ENCODE measurements at regions not wholly inside any gene's neighbourhood (a gene's known extent, or its start where the extent isn't known, plus 50 kb on each side); places are given as distances from the start of the nearest gene placed in this dataset.
"Not testable (repeated sequence)": the region's sequence is repeated elsewhere in the genome, so short reads cannot be mapped to it uniquely, and the experiment has no call there.

DNA sequence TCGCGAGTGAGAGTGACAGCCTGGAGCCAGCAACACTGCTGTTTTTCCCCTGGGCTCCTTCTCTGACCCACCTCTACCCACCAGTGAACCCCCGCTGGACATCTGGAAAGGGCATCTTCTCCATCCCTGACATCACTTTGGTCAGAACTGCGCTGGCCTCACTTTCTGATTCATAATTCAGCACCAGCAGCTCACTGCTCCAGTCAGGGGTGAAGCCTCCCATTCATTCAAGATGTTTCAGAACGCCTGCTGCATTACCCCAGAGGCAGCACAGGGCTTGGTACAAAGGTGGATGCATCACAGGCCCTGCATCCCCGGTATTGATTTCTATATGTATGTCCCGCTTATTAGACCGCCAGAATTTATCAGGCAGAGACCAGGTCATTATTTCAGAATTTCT lies 182.8 kb upstream of the TSHZ3 start:
- no peak for DNase-seq

DNA sequence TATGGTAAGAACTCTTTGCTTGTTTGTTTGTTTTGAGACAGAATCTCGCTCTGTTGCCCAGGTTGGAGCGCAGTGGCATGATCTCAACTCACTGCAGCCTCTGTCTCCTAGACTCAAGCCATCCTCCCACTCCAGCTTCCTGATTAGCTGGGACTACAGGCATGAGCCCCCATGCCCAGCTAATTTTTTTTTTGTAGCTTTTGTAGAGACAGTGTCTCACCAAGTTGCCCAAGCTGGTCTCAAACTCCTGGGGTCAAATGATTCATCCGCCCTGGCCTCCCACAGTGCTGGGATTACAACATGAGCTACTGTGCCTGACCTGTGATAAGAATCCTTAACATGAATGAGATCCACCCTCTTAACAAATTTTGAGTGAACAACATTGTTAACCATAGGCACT lies 183.9 kb upstream of the TSHZ3 start:
- no peak for DNase-seq

DNA sequence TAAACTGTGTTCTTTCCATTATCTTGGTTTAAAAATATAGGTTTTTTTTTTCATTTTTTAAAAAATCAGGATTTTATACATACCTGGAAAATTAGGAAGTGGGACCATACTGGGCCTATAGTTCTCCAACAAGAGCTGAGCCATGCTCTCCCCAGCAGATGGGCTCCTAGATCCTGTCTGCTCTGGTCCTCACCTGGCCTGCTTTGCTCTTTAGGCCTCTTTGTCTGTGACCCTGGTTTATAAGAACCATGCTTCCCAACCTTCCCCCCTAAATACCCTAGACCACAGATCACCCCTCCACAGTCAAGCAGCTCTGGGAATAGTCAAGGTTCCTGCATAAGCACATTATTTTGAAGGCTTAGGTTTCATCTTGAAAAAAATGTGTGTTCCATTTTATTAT lies 185.0 kb upstream of the TSHZ3 start:
- no peak for DNase-seq

DNA sequence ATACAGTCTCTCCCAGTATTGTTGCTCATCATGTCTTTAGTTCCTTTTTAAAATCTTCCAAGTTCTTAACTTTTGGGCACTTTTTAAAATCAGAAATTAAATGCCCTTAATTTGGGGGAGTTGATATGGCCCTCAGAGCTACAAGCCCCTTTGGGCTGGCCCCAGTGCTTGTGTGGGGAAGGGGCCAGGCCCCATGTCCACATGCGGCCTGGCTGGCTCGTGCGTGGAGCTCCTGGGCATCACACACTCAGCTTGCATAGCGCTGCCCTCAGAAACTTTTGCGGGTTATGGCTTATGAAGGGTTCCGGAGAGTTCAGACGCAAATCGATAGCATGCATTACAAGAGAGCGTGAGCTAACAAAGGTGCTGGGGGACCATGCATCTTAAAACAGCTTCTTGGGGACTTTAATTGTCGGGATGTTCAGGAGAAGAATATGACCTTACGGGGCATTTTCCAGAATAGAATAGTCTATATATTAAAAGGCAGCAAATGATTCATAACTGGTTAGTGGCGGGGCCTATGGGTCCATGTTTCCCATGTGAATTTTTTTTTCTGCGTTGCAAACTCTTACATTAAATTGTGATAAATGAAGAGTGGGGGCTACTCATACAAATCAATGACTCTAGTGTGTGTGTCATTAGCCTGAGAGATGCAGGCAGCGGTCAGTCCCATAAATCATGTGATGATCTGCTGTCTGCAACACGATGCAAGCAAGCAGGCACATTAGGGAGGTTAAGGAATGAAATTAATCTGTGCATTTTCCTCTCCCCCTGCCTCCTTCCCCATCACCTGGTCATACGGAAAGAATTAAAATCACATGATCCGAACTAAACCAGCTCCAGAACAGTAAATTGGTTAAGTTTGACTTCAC lies 185.8 kb upstream of the TSHZ3 start:
- DNase-seq = no peak

DNA sequence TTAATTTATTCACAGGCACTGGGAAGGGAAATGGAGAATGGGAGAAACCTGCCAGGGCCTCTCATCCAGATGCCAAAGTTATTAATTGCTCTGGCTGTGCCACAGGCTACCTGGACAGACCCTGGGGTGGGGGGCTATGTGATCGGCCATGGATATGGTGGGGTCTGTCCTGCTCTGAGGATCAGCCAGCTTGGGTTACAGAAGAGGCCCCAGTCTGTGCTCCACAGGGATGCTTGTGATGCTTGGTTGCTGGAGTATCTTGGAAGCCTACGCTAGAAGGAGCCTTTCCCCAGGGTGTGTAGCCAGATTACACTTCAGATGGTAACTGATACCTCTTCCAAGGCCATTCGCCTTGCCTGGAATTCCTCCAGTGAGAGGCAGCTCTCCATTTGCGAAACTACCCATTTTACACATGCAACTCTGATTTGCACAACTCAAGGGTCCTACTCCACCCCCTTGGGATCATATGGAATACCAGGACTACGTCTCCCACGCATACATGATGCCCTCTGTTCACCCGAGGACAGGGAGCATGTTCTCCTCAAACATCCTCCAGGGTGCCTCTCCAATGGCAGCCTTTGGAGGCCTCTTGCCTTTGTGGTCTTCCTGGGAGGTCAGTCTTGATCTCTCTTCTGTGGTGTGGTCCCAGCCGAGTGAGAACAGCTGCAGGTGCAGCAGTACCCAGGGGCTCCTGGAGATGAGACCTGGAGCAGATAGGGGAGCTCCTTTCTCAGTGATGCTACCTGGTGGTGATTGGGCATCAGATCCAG lies 186.6 kb upstream of the TSHZ3 start:
- DNase-seq = no peak

DNA sequence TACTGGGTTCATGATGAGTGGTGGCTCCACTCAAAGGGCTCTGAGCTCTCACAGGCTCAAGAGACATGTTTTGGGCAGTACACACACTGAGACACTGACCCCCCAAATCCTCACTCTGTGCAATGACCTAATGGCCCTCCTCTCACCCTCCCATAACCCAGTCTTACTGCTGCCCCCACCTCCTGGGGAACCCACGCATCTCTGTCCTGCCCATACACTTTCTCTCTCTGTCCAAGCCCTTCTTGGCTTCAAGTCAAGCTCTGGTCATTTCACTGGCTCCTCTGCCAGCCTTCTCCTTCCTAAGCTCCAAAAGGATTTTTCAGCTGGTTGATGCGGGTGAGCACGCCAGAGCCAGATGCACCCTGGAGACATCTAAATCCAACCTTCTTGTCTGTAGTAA lies 187.9 kb upstream of the TSHZ3 start:
- DNase-seq = no peak

DNA sequence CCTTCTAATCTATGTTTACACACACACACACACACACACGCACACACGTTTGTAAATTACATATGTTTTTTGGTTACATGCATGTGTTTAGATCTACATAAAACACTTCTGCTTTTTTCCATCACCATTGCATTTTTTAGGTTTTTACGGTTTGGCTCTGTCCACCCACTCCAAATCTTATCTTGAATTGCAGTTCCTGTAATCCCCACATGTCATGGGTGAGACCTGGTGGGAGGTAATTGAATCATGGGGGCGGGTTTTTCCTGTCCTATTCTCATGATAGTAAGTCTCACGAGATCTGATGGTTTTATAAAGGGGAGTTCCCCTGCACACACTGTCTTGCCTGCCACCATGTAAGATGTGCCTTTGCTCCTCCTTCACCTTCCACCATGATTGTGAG lies 188.7 kb upstream of the TSHZ3 start:
- DNase-seq = not testable (repeated sequence)

DNA sequence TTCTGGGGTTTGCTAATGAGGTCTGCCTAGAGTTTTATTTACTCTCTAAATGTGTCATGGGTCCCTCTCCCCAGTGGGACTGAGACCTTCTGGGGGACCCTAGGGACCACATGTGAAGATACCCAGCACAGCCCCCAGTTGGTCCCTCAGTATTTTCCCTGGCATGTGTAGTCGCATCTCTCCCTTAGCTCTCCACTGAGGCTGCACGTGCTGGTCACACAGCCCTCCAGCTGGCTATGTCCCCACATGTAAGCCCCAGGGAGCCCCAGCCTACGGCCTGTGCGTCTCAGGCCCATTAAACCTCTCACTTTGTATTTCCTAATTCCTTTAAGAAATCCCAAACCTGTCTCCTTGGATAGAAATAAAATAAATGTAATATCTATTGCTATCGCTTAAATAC lies 189.6 kb upstream of the TSHZ3 start:
- DNase-seq = no peak

DNA sequence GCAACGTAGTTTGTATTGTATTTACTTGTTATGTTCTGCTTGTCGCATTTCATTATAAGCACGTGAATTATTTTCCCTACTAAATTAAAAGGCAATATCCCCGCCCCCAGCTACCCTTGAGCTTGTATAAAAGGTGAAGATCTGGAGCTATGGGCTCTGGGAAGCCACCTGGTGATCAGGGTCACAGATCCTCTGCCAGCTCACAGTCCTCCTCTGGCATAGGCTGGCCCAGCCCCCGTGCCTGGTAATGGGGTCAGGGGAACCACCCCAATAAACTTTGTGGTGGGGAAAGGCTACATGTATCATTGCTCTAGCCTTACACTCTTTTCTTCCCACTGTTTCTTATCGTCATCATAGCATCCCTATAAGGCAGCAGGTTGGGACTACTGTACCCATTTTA lies 190.2 kb upstream of the TSHZ3 start:
- DNase-seq = no peak

DNA sequence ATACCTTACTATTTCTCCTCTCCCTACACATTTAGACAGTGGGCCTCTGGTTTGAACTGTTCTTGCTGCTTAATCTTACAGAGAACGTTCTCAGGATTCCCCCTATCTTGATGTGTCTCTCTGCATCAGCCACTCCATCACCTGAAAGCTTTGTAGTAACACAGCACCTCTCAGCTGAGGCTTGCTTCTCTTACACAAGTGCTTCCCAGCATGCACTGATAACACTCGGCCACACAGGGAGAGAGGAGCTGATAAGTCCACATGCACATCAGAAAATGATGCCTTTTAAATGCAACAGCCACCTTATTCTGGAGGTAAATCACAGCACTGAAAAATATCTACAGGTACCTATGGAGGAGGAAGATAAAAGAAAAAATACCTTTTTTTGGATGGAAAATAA lies 192.2 kb upstream of the TSHZ3 start:
- no peak for DNase-seq

DNA sequence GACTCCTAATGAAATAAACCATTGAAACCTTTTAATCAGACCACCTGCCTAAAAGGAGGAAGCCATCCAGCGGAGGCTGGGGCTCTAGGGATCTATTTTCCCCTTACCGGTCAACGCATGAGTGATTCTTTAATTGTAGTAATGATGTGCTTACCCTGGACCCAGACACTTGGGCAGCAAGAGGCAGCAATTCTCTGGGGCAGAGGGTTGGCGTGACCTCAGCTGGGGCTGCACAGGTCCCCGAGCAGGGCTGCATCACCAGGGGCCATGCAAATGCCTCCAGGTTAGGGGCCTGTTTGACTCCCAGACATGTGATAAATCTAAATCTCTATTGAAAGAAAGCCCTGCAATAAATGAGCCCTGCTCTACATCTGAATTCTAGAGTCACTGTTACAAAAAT lies 194.2 kb upstream of the TSHZ3 start:
- no peak for DNase-seq

DNA sequence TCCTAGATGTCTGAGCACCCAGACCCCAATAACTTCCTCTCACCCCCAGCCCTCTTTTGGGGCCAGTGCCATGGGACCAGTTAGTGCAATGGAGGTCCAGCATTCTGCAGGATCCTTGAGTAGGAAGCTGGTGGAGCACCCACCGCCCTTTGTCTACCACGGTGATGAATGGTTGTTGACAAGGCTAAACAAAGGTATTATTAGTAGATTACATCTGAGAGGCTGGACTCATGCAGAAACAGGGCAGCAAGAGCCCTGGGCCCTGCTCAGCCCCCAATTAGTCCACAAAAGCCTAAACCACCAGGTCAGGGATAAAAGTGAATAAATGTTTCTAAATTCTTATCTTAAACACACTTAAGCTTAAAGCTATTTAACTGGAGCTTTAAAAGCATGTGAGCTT lies 196.5 kb upstream of the TSHZ3 start:
- no peak for DNase-seq

DNA sequence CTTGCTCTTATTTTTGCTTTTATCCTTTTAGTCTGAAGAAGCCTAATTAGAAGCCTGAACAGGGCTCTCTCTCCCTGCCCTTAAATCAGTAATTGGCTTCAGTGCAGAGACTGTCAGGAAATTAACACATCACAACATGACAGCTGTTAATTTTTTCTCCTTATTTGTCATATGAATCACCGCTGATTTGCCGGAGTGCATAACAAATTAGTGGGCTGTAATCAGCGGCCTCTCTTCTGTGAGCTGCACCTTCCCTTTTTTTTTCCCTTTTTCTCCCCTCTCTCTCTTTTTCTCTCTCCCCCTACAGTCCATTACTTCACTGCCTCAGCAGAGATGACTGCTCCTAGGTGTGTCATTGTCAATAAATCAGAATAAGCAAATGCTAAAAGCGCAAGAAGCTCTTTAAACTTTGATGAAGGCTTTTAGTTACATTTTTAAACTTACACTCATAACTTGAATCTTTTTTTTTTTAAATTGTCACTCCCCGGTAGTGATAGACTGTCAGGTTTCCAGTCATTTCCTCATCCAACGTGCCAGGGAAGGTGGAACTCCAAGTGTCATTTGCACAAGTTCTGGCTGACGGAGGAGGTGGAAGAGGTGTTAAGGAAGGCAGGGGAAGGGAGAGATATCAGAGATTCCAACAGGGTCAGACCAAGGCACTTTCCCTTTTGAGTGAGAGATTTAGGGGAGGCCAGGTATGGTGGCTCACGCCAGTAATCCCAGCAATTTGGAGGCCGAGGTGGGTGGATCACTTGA lies 197.1 kb upstream of the TSHZ3 start:
- DNase-seq = no peak

DNA sequence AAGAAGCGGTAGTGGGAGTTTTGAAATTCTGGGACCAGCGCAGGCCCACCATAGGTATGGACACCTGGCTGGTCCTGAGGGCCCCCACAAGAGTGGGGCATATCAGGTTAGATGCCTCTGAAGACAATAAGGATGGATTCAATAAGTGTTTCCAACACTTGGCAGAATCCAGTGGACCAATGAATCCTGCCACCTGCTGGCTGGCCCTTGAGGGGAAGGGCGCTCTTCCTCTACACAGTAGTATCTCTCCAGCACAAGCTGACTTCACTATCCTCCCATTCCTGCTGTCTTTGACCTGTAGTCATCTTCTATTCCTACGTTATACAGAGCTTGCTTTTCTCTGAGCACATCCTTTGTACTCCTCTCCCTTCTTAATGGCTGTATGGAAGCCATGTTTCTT lies 199.7 kb upstream of the TSHZ3 start:
- no peak for DNase-seq

DNA sequence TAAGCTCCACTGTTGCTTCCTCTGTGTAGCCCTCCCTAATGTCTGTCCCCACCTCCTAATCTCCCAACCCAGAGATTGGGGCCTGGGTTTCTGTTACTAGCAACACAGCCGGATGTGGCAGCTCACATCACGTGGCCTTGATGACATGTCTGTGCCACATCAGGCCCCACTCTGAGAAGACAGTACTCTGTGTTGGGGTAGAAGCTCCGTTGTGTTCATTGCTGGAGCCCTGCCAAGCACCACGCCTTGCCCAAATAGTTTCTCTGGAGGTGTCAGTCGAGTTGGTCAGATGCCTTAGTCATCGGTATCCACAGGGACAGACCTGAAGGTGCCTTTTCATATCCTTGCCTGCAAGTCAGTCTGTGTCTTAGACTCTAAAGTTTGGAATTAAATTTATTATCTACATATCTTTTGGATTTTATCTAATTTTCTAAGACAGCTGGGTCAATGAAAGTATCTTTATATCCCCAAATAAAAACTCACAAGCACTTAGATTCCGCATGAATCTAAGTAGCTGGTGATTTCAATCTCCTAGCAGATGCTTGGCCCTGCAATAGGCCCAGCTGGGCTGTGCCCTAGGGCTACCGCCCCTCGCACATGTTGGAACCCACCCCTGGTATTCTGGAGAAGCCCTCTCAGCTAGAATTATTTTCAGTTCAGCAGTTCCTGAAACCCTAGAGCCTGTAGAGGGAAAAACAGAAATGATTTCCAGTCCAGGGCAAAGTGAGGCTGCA lies 204.0 kb upstream of the TSHZ3 start:
- no peak for DNase-seq

DNA sequence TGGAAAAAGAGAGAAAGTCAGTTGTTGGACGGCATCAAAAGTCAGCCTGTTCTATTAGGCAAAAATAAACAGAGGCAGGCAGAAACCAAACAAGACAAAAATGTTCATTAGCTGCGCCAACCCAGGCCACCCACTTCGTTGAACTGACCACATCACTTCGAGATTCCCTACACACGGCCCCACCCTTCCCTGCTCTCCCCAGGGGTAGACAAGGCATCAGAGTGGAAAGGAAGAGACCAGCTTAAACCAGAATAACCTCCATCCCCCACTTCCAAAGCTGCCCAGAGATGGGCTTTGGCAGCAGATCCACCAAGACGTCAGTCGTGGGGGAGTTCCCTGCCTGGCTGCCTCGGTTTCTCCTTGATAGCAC lies 204.6 kb upstream of the TSHZ3 start:
- DNase-seq = no peak

DNA sequence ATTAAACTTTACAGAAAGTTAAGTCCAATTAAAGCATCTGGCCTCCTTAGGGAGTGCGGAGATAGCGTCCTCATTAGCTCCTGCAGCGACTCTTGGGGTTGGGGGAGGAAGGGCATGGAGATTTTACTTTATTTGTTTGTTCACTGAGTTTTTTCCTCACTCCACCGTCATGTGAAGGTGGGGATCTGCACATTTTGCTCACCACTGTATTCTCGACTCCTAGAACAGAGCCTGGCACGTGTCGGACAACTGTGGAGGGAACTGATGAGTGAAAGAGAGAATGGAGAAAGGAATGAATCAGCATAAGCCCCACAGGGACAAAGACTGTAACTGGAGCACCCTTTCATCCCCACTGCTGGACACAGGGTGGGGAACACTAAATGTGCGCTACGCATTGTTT lies 205.1 kb upstream of the TSHZ3 start:
- no peak for DNase-seq

DNA sequence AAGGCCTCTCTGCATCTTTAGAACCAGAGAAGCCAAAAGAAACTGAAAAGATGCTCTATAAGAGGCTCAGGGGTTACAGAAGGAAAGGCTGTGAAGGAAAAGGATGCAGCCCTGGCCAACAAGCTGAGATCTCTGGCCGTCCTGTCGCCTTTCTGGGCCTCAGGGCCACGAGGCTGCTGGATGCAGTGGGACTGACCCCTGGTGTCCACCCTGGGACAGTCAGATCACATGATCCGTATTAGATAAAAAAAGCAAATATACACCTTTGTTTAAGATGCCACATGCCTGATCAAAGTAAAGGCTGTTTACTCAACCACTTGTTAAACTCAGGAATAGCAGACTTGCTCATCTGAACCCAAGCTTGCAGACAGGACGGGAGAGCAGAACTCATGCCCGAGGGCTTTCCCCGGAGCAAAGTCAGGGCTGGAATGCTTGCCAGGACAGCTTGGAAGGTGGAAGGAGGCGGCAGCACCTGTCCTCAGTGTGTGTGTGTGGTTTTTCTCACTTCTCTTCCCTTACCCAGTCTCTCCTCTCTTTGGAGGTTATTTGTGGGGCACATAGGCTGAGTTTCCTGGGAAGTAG lies 206.5 kb upstream of the TSHZ3 start:
- DNase-seq = no peak

DNA sequence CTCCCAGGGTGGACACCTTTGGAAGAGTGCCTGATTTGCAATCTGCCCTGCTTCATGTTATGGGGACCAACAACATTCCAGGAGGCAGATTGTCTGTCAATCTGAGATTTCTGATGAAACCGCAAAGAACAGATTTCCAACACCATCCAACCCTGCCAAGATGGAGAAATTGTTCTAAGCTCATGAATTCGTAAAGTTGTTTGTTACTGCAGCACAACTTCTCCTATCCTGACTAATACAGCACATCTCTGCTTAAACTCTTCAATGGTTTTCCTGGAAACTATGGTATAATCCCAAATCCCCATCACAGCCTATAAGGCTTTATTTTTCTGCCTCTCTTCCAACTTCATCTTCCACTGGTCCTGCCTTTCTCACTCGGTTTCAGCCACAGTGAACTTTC lies 210.3 kb upstream of the TSHZ3 start:
- no peak for DNase-seq

DNA sequence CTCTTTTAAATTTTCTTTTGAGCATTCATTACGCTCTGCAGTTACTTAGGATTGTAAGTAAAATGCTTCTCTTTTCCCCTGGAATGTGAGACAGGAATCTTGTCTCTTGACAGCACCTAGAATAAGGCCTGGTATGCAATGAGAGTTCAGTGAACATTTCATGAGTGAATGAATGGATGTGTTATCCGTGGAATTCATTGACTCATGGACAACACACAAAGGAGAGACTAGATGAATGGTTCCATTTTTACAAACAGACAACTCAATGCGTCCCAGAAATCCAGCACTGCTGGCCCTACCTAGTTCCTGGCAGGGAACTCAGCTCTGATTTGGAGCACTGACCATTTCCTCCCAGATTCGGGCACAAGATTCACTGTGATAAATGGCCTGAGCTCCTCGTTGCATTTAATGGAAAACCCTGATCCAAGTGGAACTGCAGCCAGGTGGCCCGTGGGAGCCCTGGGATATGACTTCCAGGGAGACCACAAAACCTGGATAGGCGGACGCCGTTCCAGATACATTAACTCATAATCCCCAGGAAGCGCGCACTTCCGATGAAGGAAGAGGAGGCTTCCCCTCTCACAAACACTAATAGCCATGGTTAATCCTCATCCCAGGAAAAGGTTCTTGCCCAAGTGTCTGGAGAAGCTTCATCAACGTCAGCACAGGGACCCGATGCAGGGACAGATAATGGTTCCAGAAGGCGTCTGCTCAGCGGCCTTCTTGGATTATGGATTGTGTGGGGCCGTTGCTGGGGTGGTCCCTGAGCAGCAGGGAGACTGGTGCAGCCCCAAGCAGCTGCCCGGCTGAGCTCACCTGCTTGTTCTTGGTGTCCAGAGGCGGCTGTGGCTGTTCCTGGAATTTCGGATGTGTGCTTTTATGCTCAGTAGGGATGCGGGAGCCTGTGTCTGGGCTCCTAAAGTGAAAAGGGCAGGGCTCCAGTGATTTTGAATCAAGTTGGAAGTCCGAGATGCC lies 211.1 kb upstream of the TSHZ3 start:
- DNase-seq = no peak

DNA sequence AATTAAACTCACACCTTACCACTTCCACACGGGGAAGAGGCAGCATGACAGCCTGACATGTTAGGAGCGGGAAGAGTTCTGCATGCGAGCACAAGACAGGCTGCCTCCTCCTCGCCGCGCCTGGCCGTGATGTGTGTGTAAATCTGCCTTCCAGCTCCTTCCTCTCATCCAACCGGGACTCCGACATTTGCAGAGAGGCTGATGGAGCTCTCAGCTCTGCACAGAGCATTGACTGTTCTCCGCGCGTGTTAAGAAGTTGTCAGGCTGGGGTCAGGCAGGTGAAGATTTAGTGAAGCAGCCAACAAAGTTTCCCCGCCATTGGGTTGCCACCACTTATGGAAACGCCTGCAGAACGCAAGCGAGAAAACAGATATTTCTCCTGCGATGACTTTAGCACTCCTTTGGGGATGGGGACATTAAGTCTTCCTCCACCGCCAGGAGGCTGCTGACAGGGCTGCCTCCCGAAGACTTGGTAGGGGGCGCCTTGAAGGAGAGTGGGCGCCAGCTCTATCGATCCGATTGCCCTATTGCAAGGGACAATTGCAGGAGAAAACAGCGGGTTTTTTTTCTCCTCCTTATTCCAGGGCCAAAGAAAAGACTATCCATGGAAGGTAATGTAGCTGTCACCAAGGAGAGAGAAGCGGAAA lies 213.9 kb upstream of the TSHZ3 start:
- DNase-seq = no peak
